Activated B cell treated with CpG ODN at 0.5 μM for 24 hours (primary cell): ENCODE measurements at regions not wholly inside any gene's neighbourhood (a gene's known extent, or its start where the extent isn't known, plus 50 kb on each side); places are given as distances from the start of the nearest gene placed in this dataset.
"Not testable (repeated sequence)": the region's sequence is repeated elsewhere in the genome, so short reads cannot be mapped to it uniquely, and the experiment has no call there.

ENCODE experiments used
- ATAC-seq: fragments of 200-7000 bp; cut with Tn5 transposase; one replicate; pipeline ENCODE4 v1.10.0; 2021; ENCODE audit warnings: low read depth, mild to moderate bottlenecking, moderate library complexity
- CTCF ChIA-PET: fragments of 350-600 bp; sonication (Branson Sonifier 250); formaldehyde crosslinking; loops from one replicate; lab custom pipeline; 2021; ENCODE audit warnings: antibody characterized with exemption; lab: Charles Lee
- POLR2A ChIA-PET: fragments of 350-600 bp; sonication (Branson Sonifier 250); formaldehyde crosslinking; loops from one replicate; lab custom pipeline; 2021; ENCODE audit warnings: antibody characterized with exemption; lab: Charles Lee
- DNase-seq: peaks from one replicate; pipeline ENCODE4 v3.0.0; 2022
- H3K27ac Mint-ChIP-seq: one replicate; pipeline ENCODE4 v1.8.0; 2020; ENCODE audit warnings: mixed read lengths
- H3K27me3 Mint-ChIP-seq: one replicate; pipeline ENCODE4 v1.8.0; 2021; ENCODE audit warnings: mixed read lengths
- H3K36me3 Mint-ChIP-seq: one replicate; pipeline ENCODE4 v1.8.0; 2021; ENCODE audit warnings: low read depth, mixed read lengths
- H3K4me1 Mint-ChIP-seq: one replicate; pipeline ENCODE4 v1.8.0; 2021; ENCODE audit warnings: mixed read lengths
- H3K4me3 Mint-ChIP-seq: one replicate; pipeline ENCODE4 v1.8.0; 2020; ENCODE audit warnings: mild to moderate bottlenecking, mixed read lengths
- H3K9me3 Mint-ChIP-seq: one replicate; pipeline ENCODE4 v1.8.0; 2020; ENCODE audit warnings: mixed read lengths
- CTCF ChIP-seq: fragments of 200-600 bp; IDR thresholded peaks from one replicate; pipeline ENCODE4 v1.8.0; 2022; ENCODE audit warnings: antibody characterized with exemption, mild to moderate bottlenecking
- intact Hi-C: fragments of 100-400 bp; cut with micrococcal nuclease; formaldehyde crosslinking; loops from one replicate; pipeline ENCODE4 v1.15.1; 2024

DNA sequence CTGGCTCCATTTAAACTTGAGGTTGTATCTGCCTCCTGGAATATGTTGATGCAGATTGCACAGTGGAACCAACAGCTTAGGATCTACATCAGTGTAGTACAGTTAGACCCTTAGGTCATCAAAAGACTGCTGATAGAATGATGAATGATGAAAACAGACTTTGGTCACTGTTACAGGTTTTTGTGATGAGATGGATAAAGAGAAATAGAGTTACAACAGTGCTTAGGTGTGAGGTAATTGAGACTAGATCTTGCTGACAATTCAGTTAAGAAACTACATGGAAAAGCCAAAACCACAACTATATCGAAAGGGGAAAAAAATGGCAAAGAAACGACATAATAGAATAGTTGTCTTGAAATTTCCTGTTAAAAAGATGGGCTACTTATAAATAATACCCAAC lies 145.7 kb upstream of the LMNTD1 start:
- ChIA-PET CTCF (no interaction called here), POLR2A (no interaction called here)
- no peak for DNase-seq
- intact Hi-C loops: no loop called here
- H3K4me1 Mint-ChIP-seq: no peaks in the 10 kb centered on the region
- ATAC-seq: no peak
- H3K36me3 Mint-ChIP-seq: no peaks in the 10 kb centered on the region
- H3K27me3 Mint-ChIP-seq: peaks cover 14% of the 10 kb centered on the region
- peaks cover 5% of the 10 kb centered on the region for H3K9me3 Mint-ChIP-seq
- no peak for TF ChIP-seq CTCF
- no peak overlapping the region for H3K27ac Mint-ChIP-seq
- H3K4me3 Mint-ChIP-seq: no peak overlapping the region

DNA sequence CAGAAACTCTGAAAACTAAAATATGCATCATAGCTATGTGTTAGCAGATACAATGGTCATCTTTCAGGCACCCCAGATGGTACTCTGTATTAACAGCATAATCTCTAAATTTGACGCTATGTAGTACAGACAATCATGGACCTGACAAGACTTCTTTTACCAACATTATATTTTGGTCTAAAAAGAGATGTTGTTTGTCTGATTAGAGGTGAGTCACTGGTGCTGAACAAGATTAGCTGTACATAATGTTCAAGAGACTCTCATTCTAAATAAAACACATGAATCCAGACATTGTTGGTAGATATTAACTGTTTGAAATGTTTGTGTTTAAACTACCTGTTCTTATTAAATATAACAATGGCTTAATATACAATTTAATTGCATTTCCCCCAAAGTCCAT lies 146.4 kb upstream of the LMNTD1 start:
- POLR2A ChIA-PET: no interaction called here
- peaks cover 8% of the 10 kb centered on the region for H3K27me3 Mint-ChIP-seq
- CTCF ChIA-PET: no interaction called here
- DNase-seq (no peak), ATAC-seq (no peak)
- H3K36me3 Mint-ChIP-seq: no peaks in the 10 kb centered on the region
- H3K4me1 Mint-ChIP-seq: no peaks in the 10 kb centered on the region
- intact Hi-C loops: no loop called here
- H3K4me3 Mint-ChIP-seq: no peak overlapping the region
- H3K9me3 Mint-ChIP-seq: peaks cover 5% of the 10 kb centered on the region
- no peak for TF ChIP-seq CTCF
- H3K27ac Mint-ChIP-seq: no peak overlapping the region

DNA sequence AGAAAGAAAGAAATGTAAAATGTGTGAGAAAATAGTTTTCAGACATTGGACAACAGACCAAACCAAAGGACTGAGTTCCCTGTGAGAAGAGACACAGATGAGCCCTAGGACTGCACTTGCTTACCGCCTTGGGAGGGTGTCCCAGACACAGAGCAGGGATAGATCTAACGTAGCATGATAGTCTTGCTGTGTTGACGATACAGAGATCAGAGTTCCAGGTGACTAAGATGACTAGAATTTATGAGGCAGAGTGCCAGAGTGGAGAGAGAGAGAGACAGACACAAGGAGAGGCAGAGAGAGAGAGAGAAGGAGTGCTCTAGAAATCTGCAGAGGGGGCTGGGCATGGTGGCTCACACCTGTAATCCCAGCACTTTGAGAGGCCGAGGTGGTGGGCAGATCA lies 148.2 kb upstream of the LMNTD1 start:
- intact Hi-C loops: no loop called here
- H3K36me3 Mint-ChIP-seq: no peaks in the 10 kb centered on the region
- no peak for ATAC-seq
- no peak overlapping the region for H3K4me3 Mint-ChIP-seq
- H3K4me1 Mint-ChIP-seq: no peaks in the 10 kb centered on the region
- no peak overlapping the region for H3K27ac Mint-ChIP-seq
- DNase-seq: no peak
- no peak for TF ChIP-seq CTCF
- ChIA-PET CTCF (no interaction called here), POLR2A (no interaction called here)
- peaks cover 5% of the 10 kb centered on the region for H3K9me3 Mint-ChIP-seq
- H3K27me3 Mint-ChIP-seq: peaks cover 7% of the 10 kb centered on the region

- intact Hi-C loops: no loop called here
- no peak overlapping the region for H3K27ac Mint-ChIP-seq
These were observed 149.5 kb upstream of the LMNTD1 start for GRCh38 chr12:25702553-25702952.

GRCh38 chr12:25705261-25705660 lies 152.2 kb upstream of the LMNTD1 start:
- no peaks in the 10 kb centered on the region for H3K9me3 Mint-ChIP-seq
- H3K36me3 Mint-ChIP-seq: no peaks in the 10 kb centered on the region
- TF ChIP-seq CTCF: no peak
- H3K27ac Mint-ChIP-seq: no peak overlapping the region
- H3K4me3 Mint-ChIP-seq: no peak overlapping the region
- H3K4me1 Mint-ChIP-seq: no peaks in the 10 kb centered on the region
- ATAC-seq: no peak
- no peaks in the 10 kb centered on the region for H3K27me3 Mint-ChIP-seq
- POLR2A ChIA-PET: no interaction called here
- intact Hi-C loops: no loop called here
- CTCF ChIA-PET: no interaction called here
- no peak for DNase-seq

More at GRCh38 chr12:25702553-25702952, 149.5 kb upstream of the LMNTD1 start:
- ATAC-seq (no peak), DNase-seq (no peak)
- Mint-ChIP-seq H3K4me1 (no peaks in the 10 kb centered on the region), H3K27me3 (peaks cover 5% of the 10 kb centered on the region), H3K36me3 (no peaks in the 10 kb centered on the region), H3K4me3 (no peak overlapping the region), H3K9me3 (no peaks in the 10 kb centered on the region)
- CTCF ChIA-PET: no interaction called here
- POLR2A ChIA-PET: no interaction called here
- no peak for TF ChIP-seq CTCF

DNA sequence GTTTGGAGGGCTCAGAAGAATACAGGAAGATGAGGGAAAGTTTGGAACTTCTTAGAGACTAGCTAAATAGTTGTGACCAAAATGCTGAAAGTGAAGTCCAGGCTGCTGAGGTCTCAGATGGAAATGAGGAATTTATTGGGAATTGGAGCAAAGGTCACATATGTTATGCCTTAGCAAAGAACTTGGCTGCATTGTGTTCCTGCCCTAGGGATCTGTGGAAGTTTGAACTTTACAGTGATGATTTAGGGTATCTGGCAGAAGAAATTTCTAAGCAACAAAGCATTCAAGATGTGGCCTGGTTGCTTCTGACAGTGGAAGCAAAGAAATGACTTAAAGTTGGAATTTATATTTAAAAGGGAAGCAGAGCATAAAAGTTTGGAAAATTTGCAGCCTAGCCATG lies 153.6 kb upstream of the LMNTD1 start:
- H3K4me1 Mint-ChIP-seq, H3K27ac Mint-ChIP-seq: not testable (repeated sequence)

More for the DNA sequence above, 153.6 kb upstream of the LMNTD1 start:
- POLR2A ChIA-PET, H3K9me3 Mint-ChIP-seq, intact Hi-C loops, CTCF ChIA-PET, H3K4me3 Mint-ChIP-seq, ATAC-seq, DNase-seq, H3K27me3 Mint-ChIP-seq, H3K36me3 Mint-ChIP-seq: not testable (repeated sequence)
